Liver (tissue), 3 donors: ENCODE measurements at regions not wholly inside any gene's neighbourhood (a gene's known extent, or its start where the extent isn't known, plus 50 kb on each side); places are given as distances from the start of the nearest gene placed in this dataset.

ENCODE experiments used
- GABPA ChIP-seq, 2 donors: IDR thresholded peaks in 1 of 2; conservative IDR thresholded peaks in 1 of 2; 2 replicates each; pipeline ENCODE4 v1.6.1; 2016; ENCODE audit warnings: antibody characterized with exemption in 2 of 2, mild to moderate bottlenecking in 1 of 2, moderate library complexity in 1 of 2
- JUND ChIP-seq, 2 donors: IDR thresholded peaks; 2 replicates each; pipeline ENCODE4 v1.6.1; 2016; ENCODE audit warnings: antibody characterized with exemption in 2 of 2
- NR2F2 ChIP-seq: IDR thresholded peaks from 2 replicates; pipeline ENCODE4 v1.6.1; 2016; ENCODE audit warnings: antibody characterized with exemption
- RAD21 ChIP-seq, 2 donors: IDR thresholded peaks; 2 replicates each; pipeline ENCODE4 v1.6.1; 2016; ENCODE audit warnings: antibody characterized with exemption in 2 of 2, mild to moderate bottlenecking in 2 of 2
- REST ChIP-seq: IDR thresholded peaks from 2 replicates; pipeline ENCODE4 v1.6.1; 2016; ENCODE audit warnings: antibody characterized with exemption, mild to moderate bottlenecking
- SP1 ChIP-seq: IDR thresholded peaks from 2 replicates; pipeline ENCODE4 v1.6.1; 2018; ENCODE audit warnings: antibody characterized with exemption, mild to moderate bottlenecking
- TF ChIP-seq, protein P1 (sequence below): fragments of 150-350 bp; IDR thresholded peaks from 2 replicates; pipeline ENCODE4 v1.5.1; 2017; ENCODE audit warnings: improper control_type of control experiment, low read depth, low read length; ENCODE audit not compliant: missing input control
- TF ChIP-seq, protein P2 (sequence below): IDR thresholded peaks from 2 replicates; pipeline ENCODE4 v1.6.1; 2016; ENCODE audit warnings: antibody characterized with exemption
- donor health status: healthy.
- donor health status: healthy.

GRCh38 chr7:115559877-115560276 is 470.7 kb downstream of the TFEC start:
- TF ChIP-seq, protein P1, sequence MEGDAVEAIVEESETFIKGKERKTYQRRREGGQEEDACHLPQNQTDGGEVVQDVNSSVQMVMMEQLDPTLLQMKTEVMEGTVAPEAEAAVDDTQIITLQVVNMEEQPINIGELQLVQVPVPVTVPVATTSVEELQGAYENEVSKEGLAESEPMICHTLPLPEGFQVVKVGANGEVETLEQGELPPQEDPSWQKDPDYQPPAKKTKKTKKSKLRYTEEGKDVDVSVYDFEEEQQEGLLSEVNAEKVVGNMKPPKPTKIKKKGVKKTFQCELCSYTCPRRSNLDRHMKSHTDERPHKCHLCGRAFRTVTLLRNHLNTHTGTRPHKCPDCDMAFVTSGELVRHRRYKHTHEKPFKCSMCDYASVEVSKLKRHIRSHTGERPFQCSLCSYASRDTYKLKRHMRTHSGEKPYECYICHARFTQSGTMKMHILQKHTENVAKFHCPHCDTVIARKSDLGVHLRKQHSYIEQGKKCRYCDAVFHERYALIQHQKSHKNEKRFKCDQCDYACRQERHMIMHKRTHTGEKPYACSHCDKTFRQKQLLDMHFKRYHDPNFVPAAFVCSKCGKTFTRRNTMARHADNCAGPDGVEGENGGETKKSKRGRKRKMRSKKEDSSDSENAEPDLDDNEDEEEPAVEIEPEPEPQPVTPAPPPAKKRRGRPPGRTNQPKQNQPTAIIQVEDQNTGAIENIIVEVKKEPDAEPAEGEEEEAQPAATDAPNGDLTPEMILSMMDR, result no peak
- TF ChIP-seq RAD21 (IDR thresholded peaks at IDR 0.05) (no peak), REST (no peak), GABPA (IDR thresholded peaks at IDR 0.05 in 1 of 2, conservative IDR thresholded peaks at IDR 0.05 in 1 of 2) (no peak), SP1 (no peak), NR2F2 (no peak), JUND (IDR thresholded peaks at IDR 0.05) (no peak)
- TF ChIP-seq, protein P2, sequence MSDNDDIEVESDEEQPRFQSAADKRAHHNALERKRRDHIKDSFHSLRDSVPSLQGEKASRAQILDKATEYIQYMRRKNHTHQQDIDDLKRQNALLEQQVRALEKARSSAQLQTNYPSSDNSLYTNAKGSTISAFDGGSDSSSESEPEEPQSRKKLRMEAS, result no peak
